HFF-Myc (cell line): ENCODE measurements at regions not wholly inside any gene's neighbourhood (a gene's known extent, or its start where the extent isn't known, plus 50 kb on each side); places are given as distances from the start of the nearest gene placed in this dataset.

ENCODE experiments used
- DNase-seq: peaks from one replicate; pipeline ENCODE4 v3.0.0-alpha.2; 2011; ENCODE audit warnings: low read depth; ENCODE audit errors: extremely low read depth
- H3K4me3 ChIP-seq: replicated peaks from 2 replicates; pipeline ENCODE4 v1.5.1; 2011; ENCODE audit warnings: low read depth, mild to moderate bottlenecking, control low read depth, low read length
- CTCF ChIP-seq: IDR thresholded peaks from 2 replicates; pipeline ENCODE4 v1.5.1; 2012; ENCODE audit warnings: mild to moderate bottlenecking, low read depth, low read length, control low read depth; ENCODE audit errors: missing control alignments

- no peak for TF ChIP-seq CTCF
- no peak for DNase-seq
- H3K4me3 ChIP-seq, result no peak overlapping the region
These were observed 376.4 kb downstream of the KCTD8 start for GRCh38 chr4:44071959-44072955.

GRCh38 chr4:44086753-44087152, 361.9 kb downstream of the KCTD8 start:
- TF ChIP-seq CTCF, result no peak
- no peak for DNase-seq
- no peak overlapping the region for H3K4me3 ChIP-seq

- no peak for DNase-seq
- H3K4me3 ChIP-seq, result no peak overlapping the region
- no peak for TF ChIP-seq CTCF
These were observed 355.2 kb downstream of the KCTD8 start for GRCh38 chr4:44093390-44093789.

- no peak for TF ChIP-seq CTCF
These were observed 349.6 kb downstream of the KCTD8 start for GRCh38 chr4:44098973-44099372.

GRCh38 chr4:44100456-44100855, 348.2 kb downstream of the KCTD8 start:
- no peak for DNase-seq
- TF ChIP-seq CTCF, result no peak
- H3K4me3 ChIP-seq, result no peak overlapping the region

More at GRCh38 chr4:44098973-44099372, 349.6 kb downstream of the KCTD8 start:
- no peak for DNase-seq
- no peak overlapping the region for H3K4me3 ChIP-seq

GRCh38 chr4:44118971-44119680, 329.5 kb downstream of the KCTD8 start:
- DNase-seq, result no peak
- H3K4me3 ChIP-seq, result no peak overlapping the region
- TF ChIP-seq CTCF, result no peak
